GM19372 (cell line): ENCODE measurements at regions not wholly inside any gene's neighbourhood (a gene's known extent, or its start where the extent isn't known, plus 50 kb on each side); places are given as distances from the start of the nearest gene placed in this dataset.
"Not testable (repeated sequence)": the region's sequence is repeated elsewhere in the genome, so short reads cannot be mapped to it uniquely, and the experiment has no call there.

ENCODE experiments used
- ATAC-seq: cut with Tn5 transposase; IDR thresholded peaks from one replicate; pipeline ENCODE4 v1.9.1; 2021; ENCODE audit warnings: mild to moderate bottlenecking, low read depth, moderate library complexity; ENCODE audit not compliant: unreplicated experiment

DNA sequence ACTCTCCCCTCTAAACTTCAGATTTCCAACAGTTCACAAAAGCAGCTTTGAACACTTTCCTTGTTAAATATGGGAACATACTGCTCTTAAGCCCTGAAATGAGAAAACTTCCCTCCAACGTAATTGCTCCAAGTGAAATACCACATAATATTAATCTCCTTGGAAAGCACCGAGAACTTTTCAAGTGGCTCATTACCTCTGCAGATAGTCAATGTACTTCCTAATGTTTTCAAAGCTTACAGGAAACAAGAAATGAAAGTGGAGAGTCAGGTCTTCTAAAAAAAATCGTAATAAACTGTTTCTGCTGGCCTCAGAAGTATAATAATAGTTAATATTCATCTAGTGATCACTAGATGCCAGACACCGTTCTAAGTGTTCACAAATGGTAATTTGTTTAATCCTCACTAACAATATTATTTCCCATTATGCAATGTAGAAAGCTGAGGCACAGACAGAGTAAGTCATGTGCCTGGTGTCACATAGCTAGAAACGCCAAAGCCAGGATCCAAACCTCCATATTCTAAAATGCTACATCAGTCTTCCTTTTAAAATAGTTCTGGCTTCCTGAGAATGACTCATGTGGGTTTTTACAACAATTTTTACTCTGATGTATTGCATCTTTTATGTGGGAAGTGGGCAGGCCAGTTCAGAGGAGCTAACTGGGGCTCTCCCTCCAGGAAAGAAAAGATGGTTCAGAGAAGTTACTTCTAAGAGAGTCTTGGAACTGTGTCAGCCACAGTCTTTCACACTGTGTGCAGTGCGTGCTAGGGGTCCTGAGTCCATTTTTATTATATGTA is 177.2 kb downstream of the PLPPR4 start:
- ATAC-seq: no peak

DNA sequence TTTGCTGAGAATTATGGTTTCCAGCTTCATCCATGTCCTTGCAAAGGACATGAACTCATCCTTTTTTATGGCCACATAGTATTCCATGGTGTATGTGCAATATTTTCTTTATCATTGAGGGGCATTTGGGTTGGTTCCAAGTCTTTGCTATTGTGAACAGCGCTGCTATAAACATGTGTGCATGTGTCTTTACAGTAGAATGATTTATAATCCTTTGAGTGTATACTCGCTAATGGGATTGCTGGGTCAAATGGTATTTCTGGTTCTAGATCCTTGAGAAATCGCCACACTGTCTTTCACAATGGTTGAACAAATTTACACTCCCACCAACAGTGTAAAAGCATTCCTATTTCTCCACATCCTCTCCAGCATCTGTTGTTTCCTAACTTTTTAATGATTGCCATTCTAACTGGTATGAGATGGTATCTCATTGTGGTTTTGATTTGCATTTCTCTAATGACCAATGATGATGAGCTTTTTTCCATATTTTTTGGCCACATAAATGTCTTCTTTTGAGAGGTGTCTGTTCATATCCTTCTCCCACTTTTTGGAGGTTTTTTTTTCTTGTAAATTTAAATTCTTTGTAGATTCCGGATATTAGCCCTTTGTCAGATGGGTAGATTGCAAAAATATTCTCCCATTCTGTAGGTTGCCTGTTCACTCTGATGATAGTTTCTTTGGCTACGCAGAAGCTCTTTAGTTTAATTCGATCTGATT is 180.1 kb downstream of the PLPPR4 start:
- ATAC-seq: not testable (repeated sequence)

DNA sequence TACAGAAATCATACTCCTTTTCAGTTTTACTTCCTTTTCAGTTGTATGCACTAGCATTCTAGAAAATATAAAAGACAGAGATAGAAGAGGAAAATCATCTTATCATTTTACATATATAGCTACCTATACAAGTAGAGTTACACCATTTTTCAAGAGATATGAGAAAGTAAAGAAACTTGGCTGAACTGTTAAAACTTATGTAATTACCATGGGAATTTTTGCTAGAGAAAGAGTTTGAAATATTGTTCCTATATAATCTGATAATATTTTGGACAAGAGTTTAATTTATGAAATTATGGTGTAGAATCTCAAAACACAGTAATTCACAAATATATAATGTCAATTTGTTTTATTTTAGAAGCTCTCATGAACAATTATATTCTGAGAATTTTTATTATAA is 180.8 kb downstream of the PLPPR4 start:
- no peak for ATAC-seq

DNA sequence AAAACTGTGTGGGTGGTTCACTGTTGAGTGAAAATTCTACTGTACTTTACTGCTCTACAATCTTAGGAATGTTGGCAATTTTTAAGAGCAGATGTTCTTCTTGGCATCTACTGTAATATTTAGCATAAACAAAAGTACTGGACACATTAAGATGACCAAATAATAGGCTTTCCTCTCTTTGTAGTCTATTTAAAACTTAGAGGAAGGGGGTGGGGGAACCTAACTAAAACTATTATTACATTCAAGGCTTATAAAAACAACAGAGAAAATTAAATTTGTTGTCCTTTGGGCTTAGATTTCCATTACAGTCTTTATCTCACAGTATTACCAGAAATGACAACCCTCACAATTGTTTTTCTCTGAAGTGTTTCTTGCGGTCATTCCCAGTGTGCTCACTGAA is 181.2 kb downstream of the PLPPR4 start:
- no peak for ATAC-seq

DNA sequence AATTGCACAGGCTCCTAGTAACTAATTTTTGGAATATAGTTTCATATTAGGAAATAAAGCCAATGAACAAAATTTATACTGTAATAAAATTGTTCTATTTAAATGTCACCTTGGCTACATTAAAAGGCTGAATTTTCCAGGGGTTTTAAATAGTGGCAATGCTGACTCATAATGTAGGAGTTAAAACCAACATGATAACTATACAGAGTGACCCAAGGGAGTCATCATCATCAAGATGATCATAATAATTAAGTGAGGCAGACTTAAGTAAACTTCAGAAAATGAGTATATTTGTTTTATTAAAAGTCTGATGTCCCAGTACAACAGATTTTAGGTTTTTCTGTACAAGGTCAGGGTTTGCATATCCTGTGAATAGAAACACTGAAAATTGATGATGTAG is 183.4 kb downstream of the PLPPR4 start:
- ATAC-seq: no peak

DNA sequence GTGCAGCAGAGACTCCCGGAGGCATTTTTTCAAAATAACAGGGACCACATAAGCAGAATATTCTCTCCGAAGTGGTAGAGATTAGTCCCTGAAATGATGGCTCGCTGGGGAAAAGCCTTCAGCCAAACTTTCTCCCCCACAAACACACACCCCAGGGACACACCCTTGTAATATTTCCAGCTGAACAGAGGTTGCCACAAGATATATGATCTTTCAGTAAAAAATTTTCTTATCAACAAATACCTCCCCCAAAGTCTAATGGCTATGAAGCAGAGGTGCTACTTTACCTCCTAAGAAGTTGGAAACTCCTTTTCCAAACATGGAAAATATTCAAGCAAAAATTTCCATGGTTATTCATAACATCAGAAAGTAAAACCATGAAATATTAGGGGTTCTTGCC is 190.2 kb upstream of the PALMD start:
- ATAC-seq: no peak

DNA sequence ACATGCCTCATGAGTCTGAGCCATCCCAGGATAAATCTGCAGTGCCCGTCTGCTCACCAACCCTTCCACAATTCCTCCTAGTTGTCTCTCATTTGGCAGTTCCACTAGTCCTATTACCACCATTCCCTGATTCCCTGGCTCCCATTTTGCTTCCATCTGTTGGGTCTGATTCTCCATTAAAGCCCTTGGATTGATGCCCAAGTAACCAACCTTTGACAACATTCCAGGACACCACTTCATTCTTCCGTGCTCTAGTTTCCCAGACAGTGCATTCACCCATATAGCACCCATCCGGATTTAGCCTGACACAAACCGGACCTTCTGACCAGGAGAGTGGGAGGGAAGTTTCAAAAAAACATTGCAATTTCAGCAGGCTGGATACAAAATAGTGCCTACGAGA is 189.4 kb upstream of the PALMD start:
- no peak for ATAC-seq

DNA sequence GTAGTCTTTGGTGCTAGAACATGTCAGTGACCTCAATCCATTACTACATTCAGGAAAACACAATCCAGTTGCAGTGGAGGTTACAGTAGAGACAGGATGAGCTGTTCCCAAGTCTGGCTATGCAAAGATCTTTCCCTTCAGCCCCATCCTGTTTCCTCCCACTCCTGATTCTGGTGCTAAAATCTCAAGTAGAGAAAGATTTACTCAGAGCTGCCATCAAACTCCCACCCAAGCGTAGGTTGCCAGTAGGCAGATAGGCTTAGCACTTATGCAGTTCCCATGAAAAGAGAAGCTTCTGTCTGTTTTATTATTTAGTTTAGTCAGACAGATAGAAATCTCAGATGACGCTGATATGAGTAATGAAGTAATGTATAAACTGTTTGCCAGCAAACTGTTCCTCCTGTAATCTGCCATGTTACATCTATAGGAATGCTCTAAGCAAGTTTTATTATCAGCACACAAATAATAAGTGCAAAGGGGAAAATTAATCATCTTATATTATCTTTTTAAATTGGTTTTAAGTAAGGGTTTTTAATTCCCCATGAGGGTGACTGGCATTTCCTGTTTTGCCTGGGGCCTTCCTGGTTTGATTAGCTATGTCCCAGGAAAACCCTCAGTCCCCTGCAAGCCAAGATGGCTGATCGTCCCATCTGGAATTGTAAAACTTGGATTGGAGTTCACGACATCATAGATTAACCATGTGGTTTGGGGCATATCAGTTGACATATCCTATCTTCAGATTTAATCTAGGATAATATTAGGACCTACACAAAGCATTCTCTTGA is 188.3 kb upstream of the PALMD start:
- no peak for ATAC-seq

DNA sequence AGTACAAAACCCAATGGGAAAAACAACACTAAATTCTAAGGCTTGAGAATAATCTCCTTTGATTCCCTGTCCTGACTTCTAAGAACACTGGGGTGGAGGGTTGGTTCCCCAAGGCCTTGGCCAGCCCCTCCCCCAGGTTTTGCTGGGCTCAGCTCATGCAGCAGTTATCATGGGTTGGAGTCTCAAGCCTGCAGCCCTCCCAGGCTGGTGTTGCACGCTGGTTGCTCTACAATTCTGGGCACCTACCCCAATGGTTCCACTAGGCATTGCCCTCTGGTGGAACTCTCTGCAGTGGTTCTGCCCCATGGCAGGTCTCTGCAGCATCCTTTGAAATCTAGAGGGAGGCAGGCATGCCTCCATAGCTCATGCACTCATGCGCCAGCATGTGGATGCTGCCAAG is 184.4 kb upstream of the PALMD start:
- no peak for ATAC-seq

DNA sequence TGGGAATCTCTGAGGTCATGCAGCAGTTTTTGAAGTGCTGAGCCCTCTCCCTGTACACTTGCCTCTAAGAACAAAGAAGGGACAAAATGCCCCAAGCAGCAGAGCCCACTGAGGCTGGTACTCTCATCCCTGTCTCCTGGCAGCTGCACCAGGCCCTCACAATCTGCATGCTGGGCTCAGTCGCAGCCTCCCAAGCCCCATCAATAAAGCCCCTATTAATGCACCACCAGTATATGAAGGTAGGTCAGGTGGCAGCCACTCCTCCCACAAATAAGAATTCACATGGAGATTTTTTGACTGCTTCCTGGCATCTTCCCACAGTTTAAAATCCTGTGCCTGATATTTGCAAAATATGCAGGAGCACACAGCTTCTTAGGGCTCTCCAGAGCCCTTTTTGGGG is 181.2 kb upstream of the PALMD start:
- no peak for ATAC-seq

DNA sequence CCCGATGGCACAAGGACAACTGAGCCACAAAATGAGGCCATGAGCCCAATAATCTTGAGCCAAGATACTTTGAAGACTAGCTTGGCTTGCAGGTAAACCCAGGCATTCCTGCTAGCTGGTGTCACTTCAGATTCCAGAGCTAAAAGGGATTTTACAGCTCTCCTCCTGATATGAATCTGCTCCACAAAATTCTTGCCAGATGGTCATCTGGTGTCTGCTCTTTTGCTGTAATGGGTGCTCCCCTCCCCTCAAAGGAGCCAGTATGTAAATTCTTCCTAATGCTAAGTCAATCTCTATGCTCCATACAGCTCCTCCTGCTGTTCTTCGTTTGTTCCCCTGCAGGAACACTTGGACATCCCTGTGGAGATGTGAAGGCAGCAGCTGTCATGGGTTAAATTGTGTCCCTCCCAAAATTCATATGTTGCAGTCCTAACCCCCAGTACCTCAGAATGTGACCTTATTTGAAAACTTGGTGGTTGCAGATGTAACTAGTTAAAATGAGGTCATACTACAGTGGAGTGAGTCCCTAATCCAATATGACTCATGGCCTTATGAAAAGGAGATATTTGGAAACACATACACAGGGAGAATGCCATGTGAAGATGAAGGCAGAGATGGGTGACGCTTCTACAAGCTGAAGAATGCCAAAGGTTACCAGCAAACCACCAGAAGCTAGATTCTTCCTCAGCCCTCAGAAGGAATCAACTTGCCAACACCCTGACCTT is 180.6 kb upstream of the PALMD start:
- ATAC-seq: no peak

DNA sequence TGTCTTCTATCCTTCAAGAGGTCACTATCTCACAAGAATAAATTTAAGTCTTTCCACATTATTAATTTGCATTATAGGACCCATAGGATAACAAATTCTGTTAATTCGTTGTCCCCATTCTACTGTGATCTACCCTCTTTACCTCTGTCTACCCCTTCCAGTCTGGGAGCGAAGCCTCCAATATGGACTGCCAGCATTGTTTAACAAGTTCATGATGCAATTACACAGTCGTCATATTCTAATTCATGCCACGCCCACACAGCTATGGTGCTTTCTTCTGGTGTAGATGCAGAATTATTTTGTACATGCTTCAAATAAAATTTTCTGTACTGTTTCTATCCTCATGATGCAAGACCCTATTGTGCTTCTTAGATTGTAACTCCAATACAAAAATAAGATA is 178.3 kb upstream of the PALMD start:
- no peak for ATAC-seq

DNA sequence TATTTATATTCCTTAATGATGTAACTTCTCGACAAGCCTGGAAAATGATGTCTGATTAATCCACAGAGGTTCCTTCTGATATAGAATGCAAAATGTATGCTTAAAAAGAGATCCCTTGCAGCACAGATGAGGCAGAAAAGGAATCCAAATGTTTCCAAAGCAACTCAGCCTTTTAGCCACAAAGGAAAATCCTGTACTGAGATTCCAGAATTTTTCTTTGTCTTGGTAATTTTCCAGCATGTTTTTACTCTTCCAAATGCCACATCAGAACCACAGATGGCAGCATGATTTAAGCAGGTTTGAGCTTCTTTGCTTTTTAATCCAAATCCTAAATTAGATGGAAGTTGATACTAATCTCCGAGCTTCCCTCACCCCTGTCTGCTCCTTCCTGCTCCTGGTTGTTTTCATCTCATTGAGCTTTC is 176.4 kb upstream of the PALMD start:
- ATAC-seq: no peak

DNA sequence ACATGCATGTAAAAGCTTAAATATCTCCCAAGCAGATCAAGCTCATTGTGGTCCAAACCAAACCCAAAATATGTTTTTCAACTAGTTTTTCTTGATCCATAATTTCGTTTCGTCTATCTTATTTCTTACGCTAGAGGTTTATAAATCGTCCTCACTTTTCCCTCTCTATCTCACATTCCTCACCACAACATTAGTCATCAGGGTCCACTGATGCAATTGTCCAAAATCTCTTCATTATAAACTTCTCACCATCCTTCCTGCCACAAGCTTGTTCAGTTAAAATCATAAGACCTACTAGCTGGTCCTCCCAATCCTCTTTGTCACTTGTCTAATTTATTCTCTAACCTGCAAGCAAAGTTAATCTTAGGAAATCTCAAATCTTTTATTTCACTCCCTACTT is 173.0 kb upstream of the PALMD start:
- no peak for ATAC-seq

DNA sequence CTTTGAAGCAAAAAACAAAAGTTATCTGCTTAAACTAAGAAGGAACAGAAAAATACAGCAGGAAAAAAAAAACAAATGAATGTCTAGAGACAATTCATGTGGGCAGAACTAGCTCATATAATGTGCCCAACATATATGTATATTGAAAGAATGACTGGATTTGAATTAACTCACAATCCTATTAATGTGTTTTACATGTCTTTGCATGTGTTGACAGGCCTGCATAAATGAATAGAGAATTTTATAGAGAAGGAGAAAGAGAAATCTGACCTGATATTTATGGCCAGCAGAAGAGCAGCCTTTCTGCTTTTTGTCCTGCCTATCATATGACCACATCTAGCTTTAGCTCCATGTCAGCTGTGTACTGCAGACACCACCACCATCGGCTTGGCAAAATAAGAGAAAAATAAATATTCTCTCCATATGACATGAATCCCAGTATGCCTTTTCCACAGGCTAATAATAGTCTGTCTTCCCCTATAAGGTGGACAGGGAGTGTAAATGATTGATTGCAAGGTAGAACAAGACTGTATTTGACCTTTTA is 171.5 kb upstream of the PALMD start:
- ATAC-seq: no peak

DNA sequence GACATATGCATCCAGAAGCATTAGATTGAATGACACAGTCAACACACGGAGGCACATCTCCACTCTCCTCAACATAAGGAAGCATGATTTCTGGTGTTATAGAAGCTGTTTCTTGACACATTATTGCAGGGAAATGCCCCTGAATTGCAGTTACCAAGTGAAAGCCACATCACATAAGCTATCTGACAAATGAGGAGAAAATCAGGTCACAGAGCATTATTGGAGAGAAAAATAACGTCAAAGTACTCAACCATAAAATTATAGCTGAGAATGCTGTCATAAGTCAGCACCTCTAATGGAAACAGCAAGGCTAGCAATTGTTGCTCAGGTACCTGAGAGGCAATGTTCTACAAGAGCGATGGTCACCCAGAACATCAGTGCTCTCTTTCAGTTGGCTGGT is 169.9 kb upstream of the PALMD start:
- no peak for ATAC-seq

DNA sequence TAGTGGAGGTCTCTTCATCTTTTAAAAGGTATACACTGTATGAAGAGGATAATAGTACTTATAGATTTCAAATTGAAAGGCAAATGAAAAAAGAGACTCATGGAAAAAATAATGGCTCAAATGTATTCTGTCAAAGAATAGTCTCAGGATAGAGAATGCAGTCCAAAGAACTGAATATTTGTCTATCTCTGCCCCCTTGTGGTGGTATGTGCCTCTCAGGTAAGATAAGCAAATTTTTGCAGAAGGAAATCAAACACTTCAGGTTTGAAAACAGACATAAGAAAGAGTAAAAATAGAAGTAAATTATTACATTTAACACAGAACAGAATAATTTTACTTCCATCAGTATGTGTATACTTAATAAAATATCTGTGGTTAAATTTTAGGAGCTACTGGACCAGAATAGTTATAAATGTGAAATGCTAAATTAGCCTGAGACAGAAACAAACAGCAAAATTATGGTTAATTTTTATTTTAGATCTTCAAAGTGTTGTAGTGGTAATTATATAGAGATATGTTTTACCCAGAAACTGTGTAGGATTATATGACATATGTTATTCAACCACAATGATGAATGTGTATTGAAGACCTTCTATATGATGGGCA is 164.4 kb upstream of the PALMD start:
- no peak for ATAC-seq

DNA sequence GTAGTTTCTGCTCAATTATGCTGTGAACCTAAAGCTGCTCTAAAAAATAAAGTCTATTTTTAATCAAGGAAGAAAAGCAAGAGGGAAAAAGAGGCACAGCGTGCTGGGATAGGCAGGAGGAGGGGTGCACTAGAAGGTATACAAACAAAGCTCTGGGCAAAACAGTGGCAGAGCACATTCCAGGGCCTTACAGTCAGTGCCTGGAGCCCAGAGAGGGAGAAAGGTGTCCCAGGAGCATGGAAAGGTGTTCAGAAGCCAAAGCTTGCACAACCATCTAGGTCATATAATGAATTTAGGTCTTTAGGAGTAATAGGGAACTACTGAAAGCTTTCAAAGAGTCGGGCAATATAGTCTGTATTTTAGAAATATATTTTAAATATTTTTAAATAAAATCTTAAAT is 163.6 kb upstream of the PALMD start:
- no peak for ATAC-seq

DNA sequence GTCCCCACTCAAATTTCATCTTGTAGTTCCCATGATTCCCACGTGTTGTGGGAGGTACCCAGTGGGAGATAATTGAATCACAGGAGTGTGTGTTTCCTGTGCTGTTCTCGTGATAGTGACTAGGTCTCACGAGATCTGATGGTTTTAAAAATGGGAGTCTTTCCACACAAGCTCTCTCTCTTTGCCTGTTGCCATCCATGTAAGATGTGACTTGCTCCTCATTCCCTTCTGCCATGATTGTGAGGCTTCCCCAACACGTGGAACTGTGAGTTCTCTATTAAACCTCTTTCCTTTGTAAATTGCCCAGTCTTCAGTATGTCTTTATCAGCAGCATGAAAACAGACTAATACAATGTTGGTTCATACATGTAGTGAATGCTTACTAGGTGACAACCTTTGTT is 163.2 kb upstream of the PALMD start:
- ATAC-seq: no peak

DNA sequence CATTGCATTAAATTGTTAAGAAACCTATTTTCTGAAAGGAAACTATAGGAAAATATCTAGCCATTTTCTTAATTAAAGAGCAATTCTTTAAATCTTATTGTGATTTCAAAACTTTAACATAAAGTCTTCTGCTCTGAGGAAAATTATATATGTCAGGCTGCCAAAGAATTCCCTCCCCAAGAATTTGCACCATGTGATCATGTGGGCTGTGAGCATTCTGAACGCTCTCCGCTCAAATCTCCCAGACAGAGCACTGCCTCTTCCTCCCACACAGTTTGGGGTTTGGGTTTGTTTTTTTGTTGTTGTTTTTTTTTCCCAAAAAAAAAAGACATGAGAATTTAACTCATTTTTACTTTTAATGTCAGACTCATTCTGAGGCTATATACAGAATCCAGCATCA is 155.9 kb upstream of the PALMD start:
- no peak for ATAC-seq
